HCT116 (cell line): ENCODE measurements at regions not wholly inside any gene's neighbourhood (a gene's known extent, or its start where the extent isn't known, plus 50 kb on each side); places are given as distances from the start of the nearest gene placed in this dataset.

Experiments
- ATAC-seq: fragments of 200-7000 bp; cut with Tn5 transposase; 2 replicates; pipeline ENCODE4 v1.9.1; 2020; ENCODE audit warnings: mild to moderate bottlenecking, moderate library complexity
- BruUV-seq: library from RNA; stranded (reverse); fragments of 400-500 nt; replicated peaks from 2 replicates; lab custom pipeline; 2021; lab: Mats Ljungman, UMichigan
- CTCF ChIA-PET: fragments of 300-600 bp; sonication (Branson Sonifier 250); formaldehyde crosslinking; loops from one replicate; lab custom pipeline; 2021; ENCODE audit warnings: antibody characterized with exemption; lab: Charles Lee
- POLR2A ChIA-PET: fragments of 300-600, 350-600 bp; sonication (Branson Sonifier 250); formaldehyde crosslinking; loops from one replicate; lab custom pipeline; 2021; ENCODE audit warnings: antibody characterized with exemption; lab: Charles Lee
- RAD21 ChIA-PET, 2 experiments: fragments of 300-600 bp; sonication (Branson Sonifier 250); formaldehyde crosslinking; loops; one replicate each; lab custom pipeline; 2023; ENCODE audit warnings: low total read pairs in 2 of 2; ENCODE audit not compliant: uncharacterized antibody in 2 of 2, unreplicated experiment in 2 of 2, low non-redundant PET in 1 of 2; lab: Charles Lee
- DNase-seq: peaks from one replicate; pipeline ENCODE4 v3.0.0-alpha.2; 2010; ENCODE audit warnings: low read depth, low spot score
- H2AFZ ChIP-seq: fragments of 200-600 bp; shearing (Covaris generic), sonication (generic); 2 replicates; pipeline ENCODE4 v1.6.1; 2017; ENCODE audit warnings: low read depth, mixed run types, mixed read lengths, antibody characterized with exemption, low read length; ENCODE audit not compliant: poor library complexity, severe bottlenecking
- H3K27ac ChIP-seq: 2 replicates; pipeline ENCODE4 v1.5.1; 2012; ENCODE audit warnings: low read depth, low read length
- H3K27me3 ChIP-seq: fragments of 200-600 bp; sonication (generic); 2 replicates; pipeline ENCODE4 v1.6.1; 2016; ENCODE audit warnings: mixed run types, low read length, mixed read lengths; ENCODE audit not compliant: insufficient read depth
- H3K36me3 ChIP-seq, 2 experiments: fragments of 200-500 bp in 1 of 2; fragments of 200-600 bp in 1 of 2; sonication (Bioruptor generic) in 1 of 2; sonication (generic) in 1 of 2; 2 replicates each; pipeline versions ENCODE4 v1.5.1 to v1.6.1; 2014 to 2016; ENCODE audit warnings: low read length in 2 of 2, inconsistent platforms in 1 of 2, mixed read lengths in 1 of 2, mixed run types in 1 of 2; ENCODE audit not compliant: insufficient read depth in 2 of 2, control insufficient read depth in 1 of 2
- H3K4me1 ChIP-seq, 2 experiments: fragments of 200-600 bp in 1 of 2; sonication (generic) in 1 of 2; 2 replicates each; pipeline versions ENCODE4 v1.5.1 to v1.6.1; 2012 to 2017; ENCODE audit warnings: low read length in 2 of 2, inconsistent platforms in 1 of 2, mild to moderate bottlenecking in 1 of 2, mixed read lengths in 1 of 2, mixed run types in 1 of 2, moderate library complexity in 1 of 2; ENCODE audit not compliant: insufficient read depth in 2 of 2, control insufficient read depth in 1 of 2
- H3K4me2 ChIP-seq: fragments of 200-600 bp; sonication (generic); 2 replicates; pipeline ENCODE4 v1.6.1; 2017; ENCODE audit warnings: mixed run types, low read length, mixed read lengths
- H3K4me3 ChIP-seq, 2 experiments: fragments of 200-600 bp in 1 of 2; sonication (generic) in 1 of 2; replicated peaks in 1 of 2; 2 replicates each; pipeline ENCODE4 v1.5.1; 2011 to 2016; ENCODE audit warnings: low read length in 2 of 2, control low read depth in 1 of 2, low read depth in 1 of 2, mild to moderate bottlenecking in 1 of 2, mixed read lengths in 1 of 2, mixed run types in 1 of 2
- H3K79me2 ChIP-seq: fragments of 200-600 bp; sonication (generic); 2 replicates; pipeline ENCODE4 v1.6.1; 2017; ENCODE audit warnings: mild to moderate bottlenecking, mixed run types, low read length, moderate library complexity, mixed read lengths; ENCODE audit not compliant: insufficient read depth
- H3K9ac ChIP-seq: fragments of 200-600 bp; sonication (generic); 2 replicates; pipeline ENCODE4 v1.6.1; 2016; ENCODE audit warnings: low read length, mixed read lengths
- H3K9me2 ChIP-seq: fragments of 200-600 bp; sonication (generic), shearing (Covaris generic); 2 replicates; pipeline ENCODE4 v1.6.1; 2017; ENCODE audit warnings: mixed run types, mild to moderate bottlenecking, moderate library complexity; ENCODE audit not compliant: insufficient read depth
- H3K9me3 ChIP-seq, 2 experiments: fragments of 200-500 bp in 1 of 2; fragments of 200-600 bp in 1 of 2; sonication (Bioruptor generic) in 1 of 2; sonication (generic) in 1 of 2; 2 replicates each; pipeline ENCODE4 v1.6.1; 2014 to 2017; ENCODE audit warnings: low read length in 2 of 2, mixed read lengths in 2 of 2, inconsistent platforms in 1 of 2, low read depth in 1 of 2, mild to moderate bottlenecking in 1 of 2, mixed run types in 1 of 2, moderate library complexity in 1 of 2; ENCODE audit not compliant: control insufficient read depth in 1 of 2, insufficient read depth in 1 of 2
- H4K20me1 ChIP-seq: fragments of 200-600 bp; sonication (generic), shearing (Covaris generic); 2 replicates; pipeline ENCODE4 v1.6.1; 2017; ENCODE audit warnings: mixed run types, mild to moderate bottlenecking, moderate library complexity; ENCODE audit not compliant: insufficient read depth
- CEBPB ChIP-seq: IDR thresholded peaks from 2 replicates; pipeline ENCODE4 v1.6.1; 2012; ENCODE audit warnings: low read depth
- CTCF ChIP-seq, 3 experiments: fragments of 200-600 bp in 1 of 3; sonication (generic) in 1 of 3; IDR thresholded peaks in 2 of 3; conservative IDR thresholded peaks in 1 of 3; 2 replicates each; pipeline ENCODE4 v1.5.1; 2012 to 2017; ENCODE audit warnings: low read depth in 2 of 3, low read length in 2 of 3, antibody characterized with exemption in 1 of 3, borderline replicate concordance in 1 of 3, control low read depth in 1 of 3, mild to moderate bottlenecking in 1 of 3, mixed read lengths in 1 of 3, mixed run types in 1 of 3, moderate library complexity in 1 of 3; ENCODE audit not compliant: insufficient read depth in 1 of 3
- FOSL1 ChIP-seq: IDR thresholded peaks from 2 replicates; pipeline ENCODE4 v1.6.1; 2012; ENCODE audit warnings: low read depth
- POLR2A ChIP-seq: IDR thresholded peaks from 2 replicates; pipeline ENCODE4 v1.7.0; 2011; ENCODE audit warnings: borderline replicate concordance; ENCODE audit not compliant: insufficient read depth, insufficient read length; ENCODE audit errors: extremely low read depth
- RAD21 ChIP-seq: IDR thresholded peaks from 2 replicates; pipeline ENCODE4 v1.6.1; 2012; ENCODE audit warnings: low read depth, mild to moderate bottlenecking
- REST ChIP-seq: IDR thresholded peaks from 2 replicates; pipeline ENCODE4 v1.6.1; 2012; ENCODE audit warnings: low read depth
- SIN3A ChIP-seq: IDR thresholded peaks from 2 replicates; pipeline ENCODE4 v1.6.1; 2012; ENCODE audit warnings: low read depth
- TCF7L2 ChIP-seq: IDR thresholded peaks from 2 replicates; pipeline ENCODE4 v1.7.0; 2011; ENCODE audit warnings: borderline replicate concordance, inconsistent platforms; ENCODE audit not compliant: insufficient read depth, insufficient read length; ENCODE audit errors: extremely low read depth
- ZBTB33 ChIP-seq: IDR thresholded peaks from 2 replicates; pipeline ENCODE4 v1.6.1; 2011; ENCODE audit warnings: mild to moderate bottlenecking, low read length, moderate library complexity; ENCODE audit not compliant: insufficient replicate concordance; ENCODE audit errors: extremely low read depth
- ZFX ChIP-seq: fragments of 450-650 bp; IDR thresholded peaks from 2 replicates; pipeline ENCODE4 v1.6.1; 2017
- intact Hi-C: fragments of 100-400 bp; cut with micrococcal nuclease; formaldehyde crosslinking; loops from 2 replicates; pipeline ENCODE4 v1.10.0; 2022

- H3K4me2 ChIP-seq = no peak overlapping the region
- RAD21 ChIA-PET = no interaction called here
Observed at GRCh38 chr11:41666951-41667653, 207.7 kb upstream of the LRRC4C start.

More at GRCh38 chr11:41666951-41667653, 207.7 kb upstream of the LRRC4C start:
- Histone ChIP-seq H3K27me3 (no peaks in the 10 kb centered on the region), H3K36me3 (no peaks in the 10 kb centered on the region), H3K9ac (no peak overlapping the region), H4K20me1 (no peaks in the 10 kb centered on the region), H3K9me3 (peaks cover 3 to 29% of the 10 kb centered on the region in 2 experiments; a peak in 2 of 4 replicates)
- POLR2A ChIA-PET = no interaction called here
- DNase-seq = no peak
- TF ChIP-seq ZBTB33 (no peak), CEBPB (no peak), RAD21 (no peak), SIN3A (no peak), CTCF (IDR thresholded peaks at IDR 0.05 in 2 of 3, conservative IDR thresholded peaks at IDR 0.05 in 1 of 3; ENCODE audit: borderline replicate concordance in 1 of 3, insufficient read depth in 1 of 3, low read depth in 2 of 3, low read length in 2 of 3) (no peak), REST (no peak), FOSL1 (no peak), POLR2A (no peak), TCF7L2 (no peak), ZFX (no peak)
- TF ChIP-seq, all 23 proteins: peak for 0
- Histone ChIP-seq H3K4me3 (no peak overlapping the region), H2AFZ (no peak overlapping the region), H3K4me1 (no peaks in the 10 kb centered on the region), H3K79me2 (no peaks in the 10 kb centered on the region), H3K27ac (no peak overlapping the region), H3K9me2 (no peaks in the 10 kb centered on the region)
- ATAC-seq = no peak
- no TSS peak for BruUV-seq
- CTCF ChIA-PET = no interaction called here
- intact Hi-C loops = no loop called here
